GM23248 (cell line): ENCODE measurements at regions not wholly inside any gene's neighbourhood (a gene's known extent, or its start where the extent isn't known, plus 50 kb on each side); places are given as distances from the start of the nearest gene placed in this dataset.

Source experiments
- DNase-seq: peaks from one replicate; pipeline ENCODE4 v3.0.0-alpha.2; 2015
- H2AFZ ChIP-seq: fragments of 200-600 bp; sonication (generic); 2 replicates; pipeline ENCODE4 v1.6.1; 2016; ENCODE audit warnings: antibody characterized with exemption
- H3F3A ChIP-seq: fragments of 200-600 bp; sonication (generic); 2 replicates; pipeline ENCODE4 v1.6.1; 2016; ENCODE audit warnings: mild to moderate bottlenecking, antibody characterized with exemption, mixed run types; ENCODE audit not compliant: insufficient read depth
- H3K27ac ChIP-seq: fragments of 200-600 bp; sonication (generic); 2 replicates; pipeline ENCODE4 v1.5.1; 2016; ENCODE audit warnings: mild to moderate bottlenecking
- H3K27me3 ChIP-seq: fragments of 200-600 bp; sonication (generic); replicated peaks from 2 replicates; pipeline ENCODE4 v1.6.1; 2016; ENCODE audit warnings: mild to moderate bottlenecking; ENCODE audit not compliant: insufficient read depth
- H3K36me3 ChIP-seq: fragments of 200-600 bp; sonication (generic); 2 replicates; pipeline ENCODE4 v1.6.1; 2016; ENCODE audit warnings: low read depth, mild to moderate bottlenecking
- H3K4me1 ChIP-seq: fragments of 200-600 bp; sonication (generic); 2 replicates; pipeline ENCODE4 v1.6.1; 2016; ENCODE audit warnings: mild to moderate bottlenecking; ENCODE audit not compliant: insufficient read depth
- H3K4me2 ChIP-seq: fragments of 200-600 bp; sonication (generic); one replicate; pipeline ENCODE4 v1.6.1; 2016; ENCODE audit warnings: mild to moderate bottlenecking; ENCODE audit not compliant: unreplicated experiment
- H3K4me3 ChIP-seq: fragments of 200-600 bp; sonication (generic); 2 replicates; pipeline ENCODE4 v1.5.1; 2016; ENCODE audit warnings: mild to moderate bottlenecking
- H3K79me2 ChIP-seq: fragments of 200-600 bp; sonication (generic); 2 replicates; pipeline ENCODE4 v1.6.1; 2016; ENCODE audit warnings: mild to moderate bottlenecking; ENCODE audit not compliant: insufficient read depth
- H3K9ac ChIP-seq: fragments of 200-600 bp; sonication (generic); 2 replicates; pipeline ENCODE4 v1.6.1; 2016; ENCODE audit warnings: mild to moderate bottlenecking
- H3K9me2 ChIP-seq: fragments of 200-600 bp; sonication (generic); 2 replicates; pipeline ENCODE4 v1.6.1; 2016; ENCODE audit warnings: mixed run types, mild to moderate bottlenecking, moderate library complexity; ENCODE audit not compliant: insufficient read depth
- H3K9me3 ChIP-seq: fragments of 200-600 bp; sonication (generic); one replicate; pipeline ENCODE4 v1.6.1; 2017; ENCODE audit warnings: low read depth
- H4K20me1 ChIP-seq: fragments of 200-600 bp; sonication (generic); 2 replicates; pipeline ENCODE4 v1.6.0; 2016; ENCODE audit not compliant: insufficient read depth
- EZH2 ChIP-seq: fragments of 200-600 bp; sonication (generic); IDR thresholded peaks from 2 replicates; pipeline ENCODE4 v1.6.1; 2018; ENCODE audit warnings: antibody characterized with exemption, mild to moderate bottlenecking; ENCODE audit not compliant: insufficient read depth, poor library complexity, severe bottlenecking
- EZH2phosphoT487 ChIP-seq: fragments of 200-600 bp; sonication (generic); IDR thresholded peaks from 2 replicates; pipeline ENCODE4 v1.6.1; 2018; ENCODE audit warnings: antibody characterized with exemption, moderate library complexity, mild to moderate bottlenecking, low read depth; ENCODE audit not compliant: insufficient read depth
- WGBS, 2 experiments: methylation state at CpG; one replicate each; pipeline ENCODE4 v1.1.6; 2015 to 2017; ENCODE audit warnings: low lambda C conversion rate in 2 of 2, low coverage in 1 of 2; ENCODE audit errors: missing lambda C conversion rate in 2 of 2; 5-methylcytosine and 5-hydroxymethylcytosine counted together
- in situ Hi-C: fragments of 300-500 bp; cut with MboI; formaldehyde crosslinking; loops from 2 replicates; pipeline ENCODE4 v1.15.0; 2020

DNA sequence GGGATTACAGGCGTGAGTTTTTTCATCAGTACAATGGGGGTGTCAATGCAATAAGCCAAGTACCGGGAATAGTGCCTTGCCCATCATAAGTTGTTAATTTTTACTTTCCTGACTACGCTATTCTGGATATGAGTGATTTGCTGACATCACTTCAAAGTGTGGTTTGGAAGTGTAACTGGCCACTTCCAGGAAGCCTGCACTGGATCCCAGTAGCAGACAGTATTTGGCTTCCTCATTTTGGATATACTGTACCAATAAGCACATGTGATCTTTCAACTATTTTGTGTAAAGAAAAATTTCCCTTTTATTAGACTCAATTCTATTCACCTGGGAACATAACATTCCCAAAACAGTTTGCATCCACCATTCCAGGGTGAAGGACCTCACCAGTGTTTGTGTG lies 417.7 kb upstream of the KLF4 start:
- no peaks in the 10 kb centered on the region for H3K36me3 ChIP-seq
- WGBS, 2 experiments = 61 to 68% methylated on average over 3 of the region's 3 CpGs

DNA sequence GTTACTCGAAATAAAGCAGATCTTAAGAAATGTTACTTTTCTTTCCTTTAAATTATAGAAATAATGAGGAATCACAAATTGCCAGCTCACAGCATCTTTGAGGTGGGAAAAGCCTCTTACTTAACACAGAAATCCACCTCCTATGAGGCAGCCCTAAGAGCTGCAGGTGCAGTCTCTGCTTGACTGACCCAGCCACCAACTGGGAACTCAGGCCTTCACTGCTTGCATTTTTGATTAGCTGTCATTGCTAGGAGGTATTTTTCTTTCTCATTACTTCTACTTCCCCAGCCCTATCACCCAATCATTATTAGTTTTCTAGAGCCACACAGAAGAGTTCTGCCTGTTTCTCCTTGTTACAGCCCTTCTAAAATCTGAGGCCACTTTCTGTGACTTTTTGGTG lies 416.5 kb upstream of the KLF4 start:
- Histone ChIP-seq H3K9me3 (no peaks in the 10 kb centered on the region), H3K4me2 (no peak overlapping the region), H3K27ac (no peak overlapping the region), H3K9ac (no peak overlapping the region), H4K20me1 (no peaks in the 10 kb centered on the region), H3K4me3 (no peak overlapping the region), H3K27me3 (no peaks in the 10 kb centered on the region; the same call in 1 of the 2 replicates), H3K9me2 (no peaks in the 10 kb centered on the region), H3F3A (no peaks in the 10 kb centered on the region), H3K79me2 (no peaks in the 10 kb centered on the region), H3K36me3 (no peaks in the 10 kb centered on the region), H3K4me1 (no peaks in the 10 kb centered on the region), H2AFZ (no peak overlapping the region)
- DNase-seq = no peak
- 45 to 53% methylated on average over 1 of the region's 1 CpG for WGBS, 2 experiments
- in situ Hi-C loops = no loop called here
- no peak for TF ChIP-seq EZH2phosphoT487
- no peak for TF ChIP-seq EZH2

More for the DNA sequence above, 417.7 kb upstream of the KLF4 start:
- in situ Hi-C loops = no loop called here
- Histone ChIP-seq H3K27ac (no peak overlapping the region), H3K4me2 (no peak overlapping the region), H3K9me2 (no peaks in the 10 kb centered on the region), H3F3A (no peaks in the 10 kb centered on the region), H3K79me2 (no peaks in the 10 kb centered on the region), H3K4me1 (no peaks in the 10 kb centered on the region), H3K9me3 (no peaks in the 10 kb centered on the region), H4K20me1 (no peaks in the 10 kb centered on the region), H3K4me3 (no peak overlapping the region), H3K27me3 (no peaks in the 10 kb centered on the region; the same call in 1 of the 2 replicates), H2AFZ (no peak overlapping the region), H3K9ac (no peak overlapping the region)
- DNase-seq = no peak
- TF ChIP-seq EZH2 = no peak
- TF ChIP-seq EZH2phosphoT487 = no peak

DNA sequence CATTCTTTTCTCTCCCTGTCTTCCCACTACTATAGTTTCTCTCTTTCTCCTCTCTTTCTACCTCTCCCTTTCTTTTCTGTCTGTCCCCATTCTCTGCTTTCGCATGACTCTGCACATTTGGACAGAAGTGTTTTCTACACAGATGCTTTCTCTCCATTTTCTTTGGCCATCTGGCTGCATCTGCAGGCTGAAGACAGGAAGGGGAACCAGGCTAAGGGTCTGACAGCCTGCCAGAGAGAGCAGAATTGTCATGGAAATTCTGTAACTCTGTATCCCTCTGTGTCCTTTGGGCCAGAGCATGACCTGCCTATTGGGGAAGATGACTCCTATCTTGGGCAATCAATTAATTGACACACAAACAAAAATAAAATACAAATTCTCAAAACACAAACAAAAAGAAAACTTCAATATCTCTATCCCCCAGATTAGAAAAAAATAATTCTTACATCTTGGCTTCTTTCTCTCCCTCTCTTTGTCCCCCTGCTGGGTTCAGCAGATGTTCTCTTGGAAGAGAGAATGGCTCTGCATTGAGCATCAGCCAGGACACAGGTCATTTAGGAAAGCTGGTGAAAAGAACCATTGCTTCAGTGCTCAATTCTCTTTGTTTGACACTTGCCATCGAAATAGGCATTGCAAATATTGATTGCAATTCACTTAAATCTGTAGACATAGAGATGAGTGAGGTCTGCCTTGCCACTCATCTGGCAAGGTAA lies 415.9 kb upstream of the KLF4 start:
- no peaks in the 10 kb centered on the region for H3K9me2 ChIP-seq
- no peak for DNase-seq
- no peak overlapping the region for H3K4me3 ChIP-seq
- H3K9ac ChIP-seq = no peak overlapping the region
- no peaks in the 10 kb centered on the region for H3F3A ChIP-seq
- H3K27me3 ChIP-seq = no peaks in the 10 kb centered on the region; the same call in 1 of the 2 replicates
- no peaks in the 10 kb centered on the region for H3K9me3 ChIP-seq
- TF ChIP-seq EZH2phosphoT487 (no peak), EZH2 (no peak)
- H3K4me2 ChIP-seq = no peak overlapping the region
- H4K20me1 ChIP-seq = no peaks in the 10 kb centered on the region
- H2AFZ ChIP-seq = no peak overlapping the region
- no peaks in the 10 kb centered on the region for H3K79me2 ChIP-seq
- WGBS, 2 experiments = 39 to 43% methylated on average over 2 of the region's 2 CpGs
- no peaks in the 10 kb centered on the region for H3K36me3 ChIP-seq
- H3K4me1 ChIP-seq = no peaks in the 10 kb centered on the region
- in situ Hi-C loops = no loop called here
- H3K27ac ChIP-seq = no peak overlapping the region

DNA sequence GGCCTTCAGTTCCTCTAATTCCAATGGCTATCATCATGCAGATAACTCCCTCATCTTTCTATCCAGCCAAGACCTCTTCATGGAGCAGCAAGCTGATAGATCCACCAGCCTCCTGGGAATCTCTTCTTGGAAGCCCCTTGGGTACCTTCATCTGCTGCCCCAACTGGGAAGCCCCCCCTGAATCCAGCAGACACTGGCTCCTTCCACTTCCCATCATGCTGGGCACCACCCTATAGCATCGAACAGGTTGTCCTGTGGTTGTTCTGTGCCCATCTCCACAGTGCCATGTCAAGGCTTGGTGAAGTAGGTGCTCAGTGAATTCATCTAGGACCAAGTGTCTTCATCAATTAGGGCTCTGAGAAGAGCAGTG lies 410.4 kb upstream of the KLF4 start:
- WGBS, 2 experiments = 93 to 96% methylated on average over 1 of the region's 1 CpG
- Histone ChIP-seq H3K4me3 (no peak overlapping the region), H3F3A (peaks cover 16% of the 10 kb centered on the region), H3K9ac (no peak overlapping the region), H3K36me3 (no peaks in the 10 kb centered on the region), H3K9me2 (no peaks in the 10 kb centered on the region), H3K79me2 (no peaks in the 10 kb centered on the region), H4K20me1 (no peaks in the 10 kb centered on the region), H2AFZ (no peak overlapping the region), H3K4me2 (no peak overlapping the region), H3K27me3 (no peaks in the 10 kb centered on the region; the same call in 1 of the 2 replicates), H3K4me1 (peaks cover 13% of the 10 kb centered on the region), H3K27ac (no peak overlapping the region), H3K9me3 (no peaks in the 10 kb centered on the region)
- no peak for DNase-seq
- in situ Hi-C loops = no loop called here
- TF ChIP-seq EZH2 (no peak), EZH2phosphoT487 (no peak)
